ENCODE measurements at regions not wholly inside any gene's neighbourhood (a gene's known extent, or its start where the extent isn't known, plus 50 kb on each side); places are given as distances from the start of the nearest gene placed in this dataset.
"Not testable (repeated sequence)": the region's sequence is repeated elsewhere in the genome, so short reads cannot be mapped to it uniquely, and the experiment has no call there.

DNA sequence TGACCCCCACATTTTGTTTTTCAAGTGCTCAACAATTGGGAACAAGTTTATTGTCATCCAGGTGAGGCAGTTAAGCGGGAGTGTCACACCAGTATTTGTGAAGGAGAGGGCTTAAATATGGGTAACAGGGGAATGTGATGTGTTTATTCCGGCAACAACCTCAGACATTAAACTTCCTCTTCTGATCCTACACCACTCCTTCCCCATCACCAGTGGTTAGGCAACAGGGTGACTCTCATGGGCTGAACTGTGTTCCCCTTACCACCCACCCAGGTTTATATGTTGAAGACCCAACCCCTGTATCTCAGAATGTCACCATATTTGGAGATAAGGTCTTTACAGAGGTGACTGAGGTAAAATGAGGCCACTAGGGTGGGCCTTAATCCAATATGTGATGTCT, 52.1 kb upstream of the RNF182 start:
- H3K4me3 ChIP-seq (ENCODE audit: insufficient read depth, low read depth, low read length) = no peak overlapping the region
- H3K4me2 ChIP-seq (ENCODE audit: low read depth, low read length) = no peak overlapping the region
- H4K8ac ChIP-seq (ENCODE audit: low read depth in 2 of 2, low read length in 2 of 2) = no peak overlapping the region
- no peaks in the 10 kb centered on the region for H4K20me1 ChIP-seq (ENCODE audit: insufficient read depth, low read length)
- no peak overlapping the region for H3K9ac ChIP-seq (ENCODE audit: low read depth, low read length)
- POLR2A ChIA-PET (ENCODE audit: unreplicated experiment) = no interaction called here
- H2BK120ac ChIP-seq (ENCODE audit: low read depth, low read length) = no peak overlapping the region
- H2BK20ac ChIP-seq (ENCODE audit: low read depth, low read length) = no peak overlapping the region
- no peaks in the 10 kb centered on the region for H3K9me1 ChIP-seq (ENCODE audit: insufficient read depth, low read length)
- BruUV-seq (replicated peaks) = no TSS peak
- no peaks in the 10 kb centered on the region for H3K79me1 ChIP-seq (ENCODE audit: low read depth in 1 of 2, low read length in 2 of 2)
- H3K27me3 ChIP-seq (ENCODE audit: control insufficient read depth, insufficient read depth, low read length) = peaks cover 7% of the 10 kb centered on the region
- dilution Hi-C loops (cut with HindIII; ENCODE audit: low sequenced_read_pairs, unreplicated experiment) = no loop called here
- CTCF ChIA-PET = no interaction called here
- H3K36me3 ChIP-seq (ENCODE audit: control insufficient read depth, insufficient read depth, low read length) = no peaks in the 10 kb centered on the region
- no peak overlapping the region for H4K91ac ChIP-seq (ENCODE audit: insufficient read depth, low read depth, low read length)
- no peak overlapping the region for H3K56ac ChIP-seq (ENCODE audit: extremely low read depth, insufficient read depth, low read length)
- WGBS, 2 experiments (ENCODE audit: extremely low coverage in 2 of 2, insufficient read length in 1 of 2) = no CpG with 5 or more reads among the region's 2 CpGs
- H2AK5ac ChIP-seq (ENCODE audit: low read depth, low read length) = no peak overlapping the region
- no peaks in the 10 kb centered on the region for H3K9me3 ChIP-seq (ENCODE audit: control insufficient read depth, insufficient read depth, low read length)
- no peak for TF ChIP-seq CHD1 (IDR thresholded peaks at IDR 0.05; ENCODE audit: low read depth, low read length)
- H3K18ac ChIP-seq (ENCODE audit: low read depth, low read length) = no peak overlapping the region
- no peak overlapping the region for H2BK5ac ChIP-seq (ENCODE audit: low read depth, low read length, poor library complexity, severe bottlenecking)
- intact Hi-C loops (cut with micrococcal nuclease) = no loop called here
- no peak overlapping the region for H2AFZ ChIP-seq (replicated peaks; ENCODE audit: low read length, poor library complexity)
- no peak overlapping the region for H3K23ac ChIP-seq (ENCODE audit: low read depth, low read length)
- H4K5ac ChIP-seq (ENCODE audit: low read depth, low read length) = no peak overlapping the region
- in situ Hi-C loops (cut with MboI; ENCODE audit: low sequenced_read_pairs) = no loop called here
- no peak overlapping the region for H2BK15ac ChIP-seq (ENCODE audit: low read depth, low read length)
- no peak overlapping the region for H3K4ac ChIP-seq (ENCODE audit: low read depth, low read length)
- H3K14ac ChIP-seq (replicated peaks; ENCODE audit: low read depth, low read length) = no peak overlapping the region
- no peak overlapping the region for H2AK9ac ChIP-seq (replicated peaks; ENCODE audit: low read depth, low read length, poor library complexity)
- H3K4me1 ChIP-seq (ENCODE audit: control insufficient read depth, insufficient read depth, low read length) = peaks cover 3% of the 10 kb centered on the region; the same call in 1 of the 2 replicates
- H3K27ac ChIP-seq (ENCODE audit: insufficient read depth, low read length) = no peak overlapping the region
- no peak for DNase-seq
- ATAC-seq (ENCODE audit: low read depth) = no peak

DNA sequence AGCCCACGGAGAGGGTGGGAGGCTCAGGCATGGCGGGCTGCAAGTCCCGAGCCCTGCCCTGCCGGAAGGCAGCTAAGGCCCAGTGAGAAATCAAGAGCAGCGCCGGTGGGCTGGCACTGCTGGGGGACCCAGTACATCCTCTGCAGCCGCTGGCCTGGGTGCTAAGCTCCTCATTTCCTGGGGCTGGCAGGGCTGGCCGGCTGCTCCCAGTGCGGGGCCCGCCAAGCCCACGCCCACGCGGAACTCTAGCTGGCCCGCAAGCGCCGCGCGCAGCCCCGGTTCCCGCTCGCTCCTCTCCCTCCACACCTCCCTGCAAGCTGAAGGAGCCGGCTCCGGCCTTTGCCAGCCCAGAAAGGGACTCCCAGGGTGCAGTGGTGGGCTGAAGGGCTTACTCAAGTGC, 52.7 kb upstream of the RNF182 start:
- H3K4me2 ChIP-seq (ENCODE audit: low read depth, low read length); H3K9me1 ChIP-seq (ENCODE audit: insufficient read depth, low read length); H2BK15ac ChIP-seq (ENCODE audit: low read depth, low read length); POLR2A ChIA-PET (ENCODE audit: unreplicated experiment); H3K56ac ChIP-seq (ENCODE audit: extremely low read depth, insufficient read depth, low read length); ATAC-seq (ENCODE audit: low read depth); H3K79me1 ChIP-seq (ENCODE audit: low read depth in 1 of 2, low read length in 2 of 2); H2AK9ac ChIP-seq (replicated peaks; ENCODE audit: low read depth, low read length, poor library complexity); in situ Hi-C loops (cut with MboI; ENCODE audit: low sequenced_read_pairs); H4K8ac ChIP-seq (ENCODE audit: low read depth in 2 of 2, low read length in 2 of 2); H3K4me1 ChIP-seq (ENCODE audit: control insufficient read depth, insufficient read depth, low read length); dilution Hi-C loops (cut with HindIII; ENCODE audit: low sequenced_read_pairs, unreplicated experiment); H3K9me3 ChIP-seq (ENCODE audit: control insufficient read depth, insufficient read depth, low read length); H3K18ac ChIP-seq (ENCODE audit: low read depth, low read length); H2AFZ ChIP-seq (replicated peaks; ENCODE audit: low read length, poor library complexity); H2BK20ac ChIP-seq (ENCODE audit: low read depth, low read length); H3K4ac ChIP-seq (ENCODE audit: low read depth, low read length); H3K27ac ChIP-seq (ENCODE audit: insufficient read depth, low read length); H2BK5ac ChIP-seq (ENCODE audit: low read depth, low read length, poor library complexity, severe bottlenecking); H3K36me3 ChIP-seq (ENCODE audit: control insufficient read depth, insufficient read depth, low read length); H3K14ac ChIP-seq (replicated peaks; ENCODE audit: low read depth, low read length); H3K4me3 ChIP-seq (ENCODE audit: insufficient read depth, low read depth, low read length); H2BK120ac ChIP-seq (ENCODE audit: low read depth, low read length); H4K5ac ChIP-seq (ENCODE audit: low read depth, low read length); CTCF ChIA-PET; BruUV-seq (replicated peaks); DNase-seq; H2AK5ac ChIP-seq (ENCODE audit: low read depth, low read length); intact Hi-C loops (cut with micrococcal nuclease); H3K27me3 ChIP-seq (ENCODE audit: control insufficient read depth, insufficient read depth, low read length); H4K20me1 ChIP-seq (ENCODE audit: insufficient read depth, low read length); H3K23ac ChIP-seq (ENCODE audit: low read depth, low read length); H3K9ac ChIP-seq (ENCODE audit: low read depth, low read length); H4K91ac ChIP-seq (ENCODE audit: insufficient read depth, low read depth, low read length): not testable (repeated sequence)
- WGBS, 2 experiments (ENCODE audit: extremely low coverage in 2 of 2, insufficient read length in 1 of 2) = 83% methylated on average over 7 of the region's 23 CpGs; no CpG with 5 or more reads in 1 of the 2 experiments
